Activated T-cell treated with anti-CD3 and anti-CD28 coated beads, Interleukin-2, amount 50 U/mL, for 72 hours (primary cell): ENCODE measurements at regions not wholly inside any gene's neighbourhood (a gene's known extent, or its start where the extent isn't known, plus 50 kb on each side); places are given as distances from the start of the nearest gene placed in this dataset.

Experiments used
- ATAC-seq, 2 donors: fragments of 150-1000 bp; cut with Tn5 transposase; replicated peaks in 1 of 2; 2 replicates each; pipeline ENCODE4 v1.10.0; 2021; ENCODE audit warnings: moderate library complexity in 2 of 2, mild to moderate bottlenecking in 1 of 2
- DNase-seq, 2 donors: peaks; one replicate each; pipeline ENCODE4 v3.0.0; 2021 to 2022; ENCODE audit warnings: mixed read lengths in 1 of 2
- H3K27ac Mint-ChIP-seq: one replicate; pipeline ENCODE4 v1.8.0; 2022; ENCODE audit warnings: mild to moderate bottlenecking, moderate library complexity, mixed read lengths
- H3K27me3 Mint-ChIP-seq: one replicate; pipeline ENCODE4 v1.8.0; 2022; ENCODE audit warnings: low read depth, mixed read lengths
- H3K36me3 Mint-ChIP-seq, 2 donors: one replicate each; pipeline ENCODE4 v1.8.0; 2022; ENCODE audit warnings: mixed read lengths in 2 of 2, mild to moderate bottlenecking in 1 of 2; ENCODE audit not compliant: insufficient read depth in 2 of 2
- H3K4me1 Mint-ChIP-seq: one replicate; pipeline ENCODE4 v1.8.0; 2022; ENCODE audit warnings: low read depth, mixed read lengths
- H3K4me3 Mint-ChIP-seq, 2 donors: one replicate each; pipeline ENCODE4 v1.8.0; 2022; ENCODE audit warnings: mild to moderate bottlenecking in 2 of 2, mixed read lengths in 2 of 2, moderate library complexity in 2 of 2
- H3K9me3 Mint-ChIP-seq, 2 donors: one replicate each; pipeline ENCODE4 v1.8.0; 2022; ENCODE audit warnings: mixed read lengths in 2 of 2

DNA sequence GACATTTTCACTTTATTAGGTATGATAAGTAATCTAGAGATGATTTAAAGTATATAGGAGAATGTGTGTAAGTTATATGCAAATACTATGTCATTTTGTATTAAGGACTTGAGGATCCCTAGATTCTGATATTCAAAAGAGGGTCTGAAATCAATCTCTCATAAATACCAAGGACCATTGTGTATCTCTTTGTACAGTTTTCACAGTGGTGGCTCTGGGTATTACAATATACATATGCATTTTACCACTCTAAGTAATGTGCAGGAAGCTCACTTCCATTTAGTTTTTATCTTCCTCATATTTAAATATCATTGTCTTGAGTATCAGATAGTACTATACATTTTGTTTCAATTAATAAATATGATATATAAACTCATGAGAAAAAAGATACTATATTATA lies 862.6 kb upstream of the PCDH20 start:
- no peak overlapping the region for H3K27ac Mint-ChIP-seq
- peaks cover 4 to 8% of the 10 kb centered on the region in 2 donors for H3K9me3 Mint-ChIP-seq
- no peak for DNase-seq
- H3K4me1 Mint-ChIP-seq = no peaks in the 10 kb centered on the region
- no peak overlapping the region for H3K4me3 Mint-ChIP-seq
- no peak for ATAC-seq
- no peaks in the 10 kb centered on the region for H3K36me3 Mint-ChIP-seq
- no peaks in the 10 kb centered on the region for H3K27me3 Mint-ChIP-seq

DNA sequence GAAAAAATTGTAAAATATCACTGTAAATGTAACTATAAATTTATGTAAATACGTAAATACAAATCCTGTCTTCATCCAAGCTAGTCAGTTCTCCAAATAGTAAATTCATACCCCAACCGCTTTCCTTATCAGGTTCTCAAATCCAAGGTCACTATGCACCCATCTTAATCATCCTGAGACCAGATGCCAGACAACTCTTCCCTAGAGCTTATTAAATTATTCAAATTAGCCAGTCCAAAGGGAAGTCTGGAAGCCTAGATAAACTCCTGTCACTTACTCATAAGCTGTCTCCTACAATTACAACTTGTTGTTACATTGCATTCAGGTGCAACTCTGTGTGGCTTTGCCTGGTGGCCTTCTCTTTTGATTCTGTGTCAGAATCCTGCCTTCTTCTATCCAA lies 836.1 kb upstream of the PCDH20 start:
- Mint-ChIP-seq H3K9me3 (peaks cover 5 to 15% of the 10 kb centered on the region in 2 donors), H3K27me3 (no peaks in the 10 kb centered on the region), H3K27ac (no peak overlapping the region), H3K4me3 (no peak overlapping the region), H3K4me1 (no peaks in the 10 kb centered on the region), H3K36me3 (peaks cover 0 to 3% of the 10 kb centered on the region in 2 donors)
- DNase-seq = no peak
- no peak for ATAC-seq

DNA sequence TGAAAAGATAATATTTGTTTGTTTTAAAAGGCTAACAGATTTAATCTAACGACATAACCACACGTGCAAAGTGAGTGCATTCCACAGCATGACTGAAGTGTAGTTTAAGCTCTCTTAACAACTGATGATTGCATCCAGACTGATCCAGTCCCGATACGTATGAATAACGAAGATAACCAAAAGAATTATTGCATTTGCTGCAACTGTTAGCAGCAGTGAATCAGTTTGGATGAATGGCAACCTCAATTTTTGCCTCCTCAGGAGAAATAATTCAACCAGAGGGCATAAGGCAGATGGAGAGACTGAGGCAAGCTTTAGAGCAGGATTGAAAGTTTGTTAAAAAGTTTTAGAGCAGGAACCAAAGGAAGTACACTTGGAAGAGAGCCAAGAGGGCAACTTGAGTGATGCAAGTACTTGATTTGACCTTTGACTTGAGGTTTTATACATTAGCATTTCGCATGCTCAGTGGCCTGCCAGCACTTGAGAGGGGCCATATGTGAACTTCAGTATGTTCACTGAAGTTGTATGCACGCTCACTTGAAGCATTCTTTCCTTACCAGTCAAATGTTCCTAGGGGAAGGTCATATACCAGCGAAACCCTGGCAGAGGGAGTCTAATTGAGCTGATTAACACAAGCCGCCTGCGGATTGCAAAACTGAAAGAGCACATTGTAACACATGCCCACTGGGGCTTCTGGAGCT lies 835.0 kb upstream of the PCDH20 start:
- H3K4me1 Mint-ChIP-seq = no peaks in the 10 kb centered on the region
- ATAC-seq (no peak), DNase-seq (no peak)
- no peak overlapping the region for H3K27ac Mint-ChIP-seq
- no peak overlapping the region for H3K4me3 Mint-ChIP-seq
- no peaks in the 10 kb centered on the region for H3K27me3 Mint-ChIP-seq
- peaks cover 0 to 3% of the 10 kb centered on the region in 2 donors for H3K36me3 Mint-ChIP-seq
- H3K9me3 Mint-ChIP-seq = peaks cover 3 to 11% of the 10 kb centered on the region in 2 donors

DNA sequence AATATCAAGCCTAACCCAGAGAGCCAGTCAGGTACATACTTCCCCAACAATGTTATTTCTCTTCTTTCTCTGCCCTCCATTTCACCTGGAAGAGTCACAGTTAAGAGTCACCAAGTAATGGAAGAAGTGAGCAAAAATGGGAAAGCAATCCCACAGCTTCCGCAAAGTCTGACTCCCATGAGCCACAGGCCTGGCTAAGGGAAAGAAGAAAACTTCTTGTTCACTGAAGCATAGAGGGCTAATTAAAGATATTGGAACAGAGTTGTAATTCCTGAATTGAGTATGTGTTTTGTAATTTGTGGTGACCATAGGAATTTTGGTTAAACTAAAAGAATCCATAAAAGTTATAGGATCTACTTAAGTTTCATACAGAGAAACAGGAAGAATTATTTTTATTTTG lies 830.9 kb upstream of the PCDH20 start:
- DNase-seq (no peak), ATAC-seq (no peak)
- Mint-ChIP-seq H3K4me1 (no peaks in the 10 kb centered on the region), H3K9me3 (peaks cover 0 to 13% of the 10 kb centered on the region in 2 donors), H3K36me3 (peaks cover 0 to 1% of the 10 kb centered on the region in 2 donors), H3K4me3 (no peak overlapping the region), H3K27me3 (no peaks in the 10 kb centered on the region), H3K27ac (no peak overlapping the region)

DNA sequence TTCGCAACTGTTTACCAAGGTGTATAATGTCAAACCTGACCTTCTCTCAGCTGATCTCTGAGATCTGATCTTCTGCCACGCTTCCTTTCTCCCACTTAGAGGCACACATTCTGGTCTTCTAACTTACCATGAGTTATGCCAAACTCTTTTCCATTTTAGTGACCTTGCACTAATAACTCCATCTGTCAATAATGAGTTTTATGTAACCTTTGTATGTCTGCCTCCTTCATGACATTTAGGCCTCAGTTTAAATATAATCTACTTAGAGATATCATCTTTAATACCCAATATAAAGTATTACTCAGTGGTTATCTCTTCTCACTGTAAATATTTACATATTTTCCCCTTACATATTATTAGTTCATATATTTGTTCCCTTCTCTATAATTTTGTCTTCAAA lies 827.5 kb upstream of the PCDH20 start:
- Mint-ChIP-seq H3K4me1 (no peaks in the 10 kb centered on the region), H3K27ac (no peak overlapping the region), H3K27me3 (no peaks in the 10 kb centered on the region), H3K9me3 (peaks cover 0 to 6% of the 10 kb centered on the region in 2 donors), H3K36me3 (no peaks in the 10 kb centered on the region), H3K4me3 (no peak overlapping the region)
- ATAC-seq = no peak
- no peak for DNase-seq

DNA sequence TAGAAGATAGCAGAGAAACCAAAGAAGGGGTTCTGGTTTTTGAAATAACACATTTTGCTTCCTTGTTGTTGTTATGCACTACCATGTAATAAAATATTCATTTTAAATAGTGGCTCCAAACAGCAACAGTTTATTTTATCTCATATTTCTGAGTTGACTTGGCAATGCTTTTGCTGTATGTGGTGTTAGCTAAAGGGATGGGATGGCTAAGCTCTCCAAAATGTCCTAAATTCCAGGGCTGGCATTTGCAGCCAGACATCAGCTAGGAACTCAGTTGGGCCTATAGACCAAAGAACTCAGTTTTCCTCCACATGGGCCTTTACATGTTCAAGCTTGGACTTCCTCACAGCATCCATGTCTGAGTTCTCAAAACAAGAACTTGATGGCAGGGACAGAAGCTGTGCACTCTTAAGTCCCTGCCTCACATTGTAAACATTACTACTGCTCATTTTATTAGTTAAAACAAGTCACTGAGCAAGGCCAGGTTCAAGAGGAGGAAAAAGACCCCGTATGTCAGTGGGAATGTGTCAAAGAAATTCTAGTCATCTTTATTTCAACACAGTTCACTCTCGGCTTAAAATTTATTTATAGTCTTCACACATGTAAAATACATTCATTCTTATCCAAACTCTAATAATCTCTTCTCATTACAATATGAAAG lies 819.3 kb upstream of the PCDH20 start:
- Mint-ChIP-seq H3K4me1 (no peaks in the 10 kb centered on the region), H3K27me3 (no peaks in the 10 kb centered on the region), H3K4me3 (no peak overlapping the region), H3K9me3 (peaks cover 3 to 11% of the 10 kb centered on the region in 2 donors), H3K36me3 (no peaks in the 10 kb centered on the region), H3K27ac (no peak overlapping the region)
- ATAC-seq (no peak), DNase-seq (no peak)

DNA sequence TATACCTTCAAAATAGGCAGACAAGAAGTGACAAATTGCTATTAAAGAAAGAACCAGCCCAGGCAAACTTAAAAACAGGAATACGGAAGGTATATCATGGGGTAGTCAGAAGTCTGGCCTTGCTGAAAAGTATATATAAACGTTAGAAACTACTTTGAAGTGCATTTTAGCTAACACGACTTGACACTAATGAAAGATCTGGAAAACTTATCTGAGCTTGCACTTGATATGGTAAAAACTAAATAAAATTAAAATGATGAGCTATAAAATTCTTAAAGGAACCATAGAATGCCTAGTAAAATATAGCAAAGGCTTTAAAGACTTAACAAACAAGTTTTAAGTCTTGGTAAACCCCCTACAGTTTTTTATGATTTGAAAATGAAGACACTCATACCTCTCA lies 795.3 kb upstream of the PCDH20 start:
- Mint-ChIP-seq H3K27ac (no peak overlapping the region), H3K9me3 (peaks cover 4 to 12% of the 10 kb centered on the region in 2 donors), H3K4me1 (no peaks in the 10 kb centered on the region), H3K36me3 (peaks cover 0 to 2% of the 10 kb centered on the region in 2 donors), H3K4me3 (no peak overlapping the region), H3K27me3 (no peaks in the 10 kb centered on the region)
- ATAC-seq (no peak), DNase-seq (no peak)

DNA sequence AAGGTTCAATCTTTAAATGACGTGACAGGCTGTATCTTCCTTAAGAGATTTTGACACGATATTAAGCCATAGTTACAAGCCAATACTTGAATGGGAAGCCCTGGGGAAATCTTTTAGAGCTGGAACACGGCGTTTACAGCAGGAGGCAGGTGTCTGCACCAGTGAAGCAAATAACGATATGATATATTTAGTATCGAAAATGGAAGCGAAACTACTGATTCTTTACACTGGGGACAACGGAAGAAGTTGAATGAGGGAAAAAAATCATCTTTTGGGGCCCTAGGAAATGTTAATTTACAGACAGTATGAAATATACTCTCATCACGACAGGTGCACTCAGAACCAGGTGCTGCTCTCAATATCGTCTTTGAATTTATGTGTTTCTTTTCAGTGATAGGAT lies 793.9 kb upstream of the PCDH20 start:
- ATAC-seq (no peak), DNase-seq (no peak)
- Mint-ChIP-seq H3K36me3 (peaks cover 0 to 2% of the 10 kb centered on the region in 2 donors), H3K4me3 (no peak overlapping the region), H3K9me3 (peaks cover 7 to 16% of the 10 kb centered on the region in 2 donors), H3K27me3 (no peaks in the 10 kb centered on the region), H3K27ac (no peak overlapping the region), H3K4me1 (no peaks in the 10 kb centered on the region)

DNA sequence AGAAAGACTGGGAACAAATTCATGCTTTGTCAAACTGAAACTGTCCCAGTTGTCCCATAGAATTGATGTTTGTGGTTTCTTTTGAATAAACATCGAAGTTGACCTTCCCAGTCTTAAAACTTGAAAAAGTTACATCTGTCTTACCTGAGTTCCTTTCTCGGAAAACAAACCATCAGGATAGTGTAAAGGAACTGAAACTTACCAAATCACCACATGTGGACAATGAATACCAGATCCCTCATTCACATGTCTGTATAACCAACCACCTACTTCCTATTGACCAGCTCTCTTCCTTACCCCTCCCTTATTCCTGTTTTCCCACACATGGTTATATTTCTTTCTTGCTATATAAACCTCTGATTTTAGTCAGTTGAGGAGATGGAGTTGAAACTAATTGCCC lies 791.7 kb upstream of the PCDH20 start:
- Mint-ChIP-seq H3K9me3 (peaks cover 5 to 12% of the 10 kb centered on the region in 2 donors), H3K27ac (no peak overlapping the region), H3K4me3 (no peak overlapping the region), H3K27me3 (no peaks in the 10 kb centered on the region), H3K36me3 (no peaks in the 10 kb centered on the region), H3K4me1 (no peaks in the 10 kb centered on the region)
- DNase-seq (no peak), ATAC-seq (no peak)

DNA sequence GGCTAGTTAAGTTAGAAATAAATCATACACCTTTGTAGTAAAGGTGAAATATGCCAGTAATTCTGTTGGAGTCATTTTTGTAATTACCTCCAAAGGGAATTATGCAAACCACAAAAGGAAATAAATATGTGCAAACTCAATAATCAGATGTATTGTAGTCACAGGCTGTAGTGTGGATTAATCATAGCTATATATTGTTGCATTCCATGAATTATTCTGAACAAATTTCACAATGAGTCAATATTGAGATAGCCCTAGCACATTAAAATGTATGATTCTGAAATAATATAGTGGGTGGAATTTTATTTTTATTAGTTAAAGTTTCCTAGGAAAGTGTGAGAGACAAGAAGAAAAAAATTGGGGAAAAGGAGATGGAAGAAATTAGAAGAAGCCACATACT lies 790.5 kb upstream of the PCDH20 start:
- peaks cover 5 to 12% of the 10 kb centered on the region in 2 donors for H3K9me3 Mint-ChIP-seq
- H3K4me1 Mint-ChIP-seq = no peaks in the 10 kb centered on the region
- H3K36me3 Mint-ChIP-seq = no peaks in the 10 kb centered on the region
- no peak overlapping the region for H3K4me3 Mint-ChIP-seq
- no peak for ATAC-seq
- no peak overlapping the region for H3K27ac Mint-ChIP-seq
- no peak for DNase-seq
- H3K27me3 Mint-ChIP-seq = no peaks in the 10 kb centered on the region

DNA sequence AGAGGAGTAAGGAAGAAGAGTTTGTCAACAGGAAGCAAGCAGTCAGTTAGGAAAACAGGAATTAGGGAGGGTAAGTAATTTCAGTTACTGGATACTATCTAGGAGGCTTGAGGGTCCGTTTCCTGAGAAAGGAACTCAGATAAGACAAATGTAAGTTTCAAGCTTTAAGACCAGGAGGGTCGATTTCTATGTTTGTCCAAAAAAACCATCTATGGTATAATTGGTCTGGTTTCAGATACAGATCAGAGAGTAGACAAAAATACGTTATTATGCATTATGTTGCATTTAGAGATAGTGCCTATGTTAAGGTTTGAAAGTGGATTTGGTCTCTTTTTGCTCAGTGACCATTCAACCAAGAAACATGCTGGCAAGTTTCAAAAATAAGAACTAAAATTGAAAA lies 789.6 kb upstream of the PCDH20 start:
- H3K4me1 Mint-ChIP-seq = no peaks in the 10 kb centered on the region
- peaks cover 9 to 11% of the 10 kb centered on the region in 2 donors for H3K9me3 Mint-ChIP-seq
- peaks cover 0 to 2% of the 10 kb centered on the region in 2 donors for H3K36me3 Mint-ChIP-seq
- ATAC-seq (no peak), DNase-seq (no peak)
- no peak overlapping the region for H3K4me3 Mint-ChIP-seq
- no peak overlapping the region for H3K27ac Mint-ChIP-seq
- H3K27me3 Mint-ChIP-seq = no peaks in the 10 kb centered on the region

DNA sequence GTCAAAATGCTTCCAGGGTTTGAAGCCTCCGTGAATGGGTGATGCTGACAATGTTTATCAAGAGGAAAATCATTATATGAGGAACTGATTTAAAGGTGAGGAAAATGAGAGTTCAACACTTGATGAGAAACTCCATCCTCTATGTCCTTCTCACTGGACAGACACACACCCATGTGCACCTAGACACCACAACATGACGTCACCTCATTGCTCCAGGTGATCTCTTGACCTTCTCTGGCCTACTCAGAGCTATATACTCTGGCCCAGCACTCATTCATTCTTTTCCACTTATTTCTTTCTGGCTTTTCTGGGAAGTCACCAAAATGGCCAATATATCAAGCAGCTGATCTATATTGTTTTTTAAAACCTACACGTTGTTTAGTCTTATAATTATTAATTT lies 778.7 kb upstream of the PCDH20 start:
- no peak overlapping the region for H3K27ac Mint-ChIP-seq
- no peaks in the 10 kb centered on the region for H3K36me3 Mint-ChIP-seq
- H3K9me3 Mint-ChIP-seq = peaks cover 8 to 10% of the 10 kb centered on the region in 2 donors
- no peak overlapping the region for H3K4me3 Mint-ChIP-seq
- ATAC-seq (no peak), DNase-seq (no peak)
- H3K27me3 Mint-ChIP-seq = no peaks in the 10 kb centered on the region
- no peaks in the 10 kb centered on the region for H3K4me1 Mint-ChIP-seq

DNA sequence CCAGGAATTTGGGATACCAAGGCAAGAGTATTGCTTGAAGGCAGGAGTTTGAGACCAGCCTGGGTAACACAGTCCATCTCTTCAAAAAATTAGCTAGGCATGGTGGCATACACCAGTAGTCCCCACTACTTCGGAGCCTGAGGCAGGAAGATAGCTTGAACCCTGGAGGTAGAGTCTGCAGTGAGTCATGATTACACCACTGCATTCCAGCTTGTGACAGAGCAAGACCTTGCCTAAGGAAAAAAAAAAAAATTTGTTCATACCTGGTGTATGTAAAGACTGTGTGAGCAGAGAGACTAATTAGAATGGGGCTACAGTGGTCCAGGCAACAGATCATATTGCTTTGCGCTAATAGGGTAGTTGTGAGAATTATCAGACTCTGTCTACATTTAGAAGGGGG lies 778.3 kb upstream of the PCDH20 start:
- Mint-ChIP-seq H3K4me1 (no peaks in the 10 kb centered on the region), H3K27ac (no peak overlapping the region), H3K36me3 (no peaks in the 10 kb centered on the region), H3K27me3 (no peaks in the 10 kb centered on the region), H3K9me3 (peaks cover 8 to 10% of the 10 kb centered on the region in 2 donors), H3K4me3 (no peak overlapping the region)
- ATAC-seq (no peak), DNase-seq (no peak)
